Neural crest cell (in vitro differentiated cells): ENCODE measurements at regions not wholly inside any gene's neighbourhood (a gene's known extent, or its start where the extent isn't known, plus 50 kb on each side); places are given as distances from the start of the nearest gene placed in this dataset.

Source experiments
- DNase-seq: peaks from one replicate; pipeline ENCODE4 v3.0.0; 2021; ENCODE audit warnings: low read depth, mixed read lengths, low spot score
- H3K27ac Mint-ChIP-seq: one replicate; pipeline ENCODE4 v1.8.0; 2021; ENCODE audit warnings: mild to moderate bottlenecking, mixed read lengths; ENCODE audit not compliant: unreplicated experiment
- H3K27me3 Mint-ChIP-seq: 2 replicates; pipeline ENCODE4 v1.8.0; 2021; ENCODE audit warnings: low read depth, mild to moderate bottlenecking, mixed read lengths
- H3K36me3 Mint-ChIP-seq: 2 replicates; pipeline ENCODE4 v1.8.0; 2021; ENCODE audit warnings: low read depth, mild to moderate bottlenecking, mixed read lengths
- H3K4me1 Mint-ChIP-seq: 2 replicates; pipeline ENCODE4 v1.8.0; 2021; ENCODE audit warnings: mixed read lengths
- H3K4me3 Mint-ChIP-seq: one replicate; pipeline ENCODE4 v1.8.0; 2021; ENCODE audit warnings: mild to moderate bottlenecking, mixed read lengths
- H3K9me3 Mint-ChIP-seq: 2 replicates; pipeline ENCODE4 v1.8.0; 2021; ENCODE audit warnings: mixed read lengths
- TF ChIP-seq, protein P1 (sequence below): fragments of 200-600 bp; sonication (generic); conservative IDR thresholded peaks from 2 replicates; pipeline ENCODE4 v1.5.0; 2021; ENCODE audit warnings: antibody characterized with exemption, mild to moderate bottlenecking

GRCh38 chr1:188424176-188424575 lies 1595.4 kb downstream of the PLA2G4A start:
- H3K9me3 Mint-ChIP-seq = peaks cover 3% of the 10 kb centered on the region
- no peaks in the 10 kb centered on the region for H3K36me3 Mint-ChIP-seq
- H3K4me3 Mint-ChIP-seq = no peak overlapping the region
- DNase-seq = no peak
- no peaks in the 10 kb centered on the region for H3K27me3 Mint-ChIP-seq
- TF ChIP-seq, protein P1, sequence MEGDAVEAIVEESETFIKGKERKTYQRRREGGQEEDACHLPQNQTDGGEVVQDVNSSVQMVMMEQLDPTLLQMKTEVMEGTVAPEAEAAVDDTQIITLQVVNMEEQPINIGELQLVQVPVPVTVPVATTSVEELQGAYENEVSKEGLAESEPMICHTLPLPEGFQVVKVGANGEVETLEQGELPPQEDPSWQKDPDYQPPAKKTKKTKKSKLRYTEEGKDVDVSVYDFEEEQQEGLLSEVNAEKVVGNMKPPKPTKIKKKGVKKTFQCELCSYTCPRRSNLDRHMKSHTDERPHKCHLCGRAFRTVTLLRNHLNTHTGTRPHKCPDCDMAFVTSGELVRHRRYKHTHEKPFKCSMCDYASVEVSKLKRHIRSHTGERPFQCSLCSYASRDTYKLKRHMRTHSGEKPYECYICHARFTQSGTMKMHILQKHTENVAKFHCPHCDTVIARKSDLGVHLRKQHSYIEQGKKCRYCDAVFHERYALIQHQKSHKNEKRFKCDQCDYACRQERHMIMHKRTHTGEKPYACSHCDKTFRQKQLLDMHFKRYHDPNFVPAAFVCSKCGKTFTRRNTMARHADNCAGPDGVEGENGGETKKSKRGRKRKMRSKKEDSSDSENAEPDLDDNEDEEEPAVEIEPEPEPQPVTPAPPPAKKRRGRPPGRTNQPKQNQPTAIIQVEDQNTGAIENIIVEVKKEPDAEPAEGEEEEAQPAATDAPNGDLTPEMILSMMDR = no peak
- H3K4me1 Mint-ChIP-seq = peaks cover 5% of the 10 kb centered on the region
- H3K27ac Mint-ChIP-seq = no peak overlapping the region

GRCh38 chr1:188425687-188426086 lies 1596.9 kb downstream of the PLA2G4A start:
- H3K27me3 Mint-ChIP-seq = no peaks in the 10 kb centered on the region
- no peaks in the 10 kb centered on the region for H3K36me3 Mint-ChIP-seq
- no peak overlapping the region for H3K4me3 Mint-ChIP-seq
- TF ChIP-seq, protein P1 = no peak
- DNase-seq = no peak
- peaks cover 5% of the 10 kb centered on the region for H3K4me1 Mint-ChIP-seq
- no peak overlapping the region for H3K27ac Mint-ChIP-seq
- peaks cover 3% of the 10 kb centered on the region for H3K9me3 Mint-ChIP-seq

DNA sequence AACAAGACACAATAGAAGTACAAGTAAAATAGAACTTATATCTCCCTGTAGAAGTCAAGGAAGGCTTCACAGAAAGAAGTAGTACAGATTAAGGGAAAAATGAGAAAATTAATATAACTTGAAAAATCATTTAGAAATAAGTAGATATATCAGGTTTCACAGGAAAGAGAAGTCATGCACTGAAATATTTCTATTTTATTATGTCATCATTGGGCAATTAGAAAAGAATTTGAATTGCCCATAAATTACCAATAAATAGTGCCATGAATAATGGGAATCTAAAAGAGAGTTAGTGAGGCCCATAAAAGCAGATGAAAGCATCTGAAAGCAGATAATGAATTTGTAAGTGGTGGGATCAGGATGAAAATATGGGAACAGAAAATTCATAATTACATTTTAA lies 1597.8 kb downstream of the PLA2G4A start:
- H3K4me1 Mint-ChIP-seq = peaks cover 5% of the 10 kb centered on the region
- H3K27me3 Mint-ChIP-seq = no peaks in the 10 kb centered on the region
- H3K9me3 Mint-ChIP-seq = peaks cover 3% of the 10 kb centered on the region
- no peaks in the 10 kb centered on the region for H3K36me3 Mint-ChIP-seq
- no peak overlapping the region for H3K27ac Mint-ChIP-seq
- TF ChIP-seq, protein P1 = no peak
- DNase-seq = no peak
- H3K4me3 Mint-ChIP-seq = no peak overlapping the region

DNA sequence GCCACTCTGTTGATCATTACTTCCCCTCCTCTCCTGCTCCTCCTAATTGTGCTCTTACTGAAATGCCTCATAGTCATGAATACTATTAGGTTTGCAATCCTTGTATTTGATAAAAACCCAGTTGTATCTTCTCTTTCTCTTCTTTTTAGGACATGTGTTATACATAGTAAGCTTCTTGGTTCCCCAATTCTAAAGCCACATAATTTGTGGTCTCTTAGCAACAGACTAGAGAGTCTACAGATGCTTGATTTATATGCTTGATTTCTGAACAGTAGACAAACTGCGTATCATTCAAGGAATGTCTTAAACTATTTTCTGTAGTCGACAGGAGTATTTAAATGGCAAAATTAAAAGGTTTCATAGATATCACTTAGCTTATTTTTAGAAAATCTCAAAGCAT lies 1598.9 kb downstream of the PLA2G4A start:
- H3K9me3 Mint-ChIP-seq = peaks cover 3% of the 10 kb centered on the region
- no peak overlapping the region for H3K4me3 Mint-ChIP-seq
- H3K27ac Mint-ChIP-seq = no peak overlapping the region
- TF ChIP-seq, protein P1 = no peak
- no peaks in the 10 kb centered on the region for H3K27me3 Mint-ChIP-seq
- DNase-seq = no peak
- peaks cover 5% of the 10 kb centered on the region for H3K4me1 Mint-ChIP-seq
- no peaks in the 10 kb centered on the region for H3K36me3 Mint-ChIP-seq

DNA sequence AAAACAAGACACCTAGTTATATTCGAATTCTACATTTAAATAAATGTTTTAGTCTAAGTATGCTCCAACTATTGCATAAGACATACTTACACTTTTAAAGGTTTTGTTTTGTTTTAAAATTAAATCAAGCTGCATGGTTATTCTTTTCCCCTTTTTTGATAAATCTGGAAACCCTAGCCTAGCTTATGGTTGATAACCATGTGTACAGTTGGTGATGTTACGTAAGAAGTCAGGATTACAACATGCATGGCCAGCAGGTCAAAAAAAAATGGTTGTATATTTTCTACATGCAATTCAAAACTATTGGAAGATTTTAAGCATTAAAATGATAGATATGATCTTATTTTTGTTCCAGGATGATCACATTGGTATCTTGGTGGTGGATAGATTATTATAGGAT lies 1600.6 kb downstream of the PLA2G4A start:
- Mint-ChIP-seq H3K27me3 (no peaks in the 10 kb centered on the region), H3K4me1 (peaks cover 5% of the 10 kb centered on the region), H3K36me3 (no peaks in the 10 kb centered on the region), H3K9me3 (peaks cover 3% of the 10 kb centered on the region), H3K4me3 (no peak overlapping the region), H3K27ac (no peak overlapping the region)
- no peak for DNase-seq
- TF ChIP-seq, protein P1 = no peak

GRCh38 chr1:188432427-188432826 lies 1603.7 kb downstream of the PLA2G4A start:
- Mint-ChIP-seq H3K27ac (no peak overlapping the region), H3K36me3 (no peaks in the 10 kb centered on the region), H3K27me3 (no peaks in the 10 kb centered on the region), H3K9me3 (peaks cover 3% of the 10 kb centered on the region), H3K4me1 (peaks cover 3% of the 10 kb centered on the region), H3K4me3 (no peak overlapping the region)
- DNase-seq = no peak
- TF ChIP-seq, protein P1 = no peak
